Mesenchymal stem cell (in vitro differentiated cells and primary cell): ENCODE measurements at regions not wholly inside any gene's neighbourhood (a gene's known extent, or its start where the extent isn't known, plus 50 kb on each side); places are given as distances from the start of the nearest gene placed in this dataset.

ENCODE experiments used
- DNase-seq: peaks from one replicate; pipeline ENCODE4 v3.0.0-alpha.2; 2013
- H2AFZ ChIP-seq: one replicate; pipeline ENCODE4 v1.6.1; 2013; ENCODE audit warnings: low read depth, mild to moderate bottlenecking, control low read depth, inconsistent platforms, low read length, moderate library complexity
- H2AK5ac ChIP-seq: 2 replicates; pipeline ENCODE4 v1.6.1; 2013; ENCODE audit warnings: low read length, moderate library complexity, mild to moderate bottlenecking, inconsistent platforms; ENCODE audit not compliant: severe bottlenecking
- H2BK120ac ChIP-seq: one replicate; pipeline ENCODE4 v1.6.1; 2013; ENCODE audit warnings: low read depth, mild to moderate bottlenecking, inconsistent platforms, low read length, moderate library complexity
- H2BK12ac ChIP-seq, 2 experiments: one replicate each; pipeline ENCODE4 v1.6.1; 2013; ENCODE audit warnings: inconsistent platforms in 2 of 2, low read length in 2 of 2, mild to moderate bottlenecking in 2 of 2, moderate library complexity in 2 of 2, control low read depth in 1 of 2
- H2BK15ac ChIP-seq: one replicate; pipeline ENCODE4 v1.6.1; 2013; ENCODE audit warnings: mild to moderate bottlenecking, low read depth, inconsistent platforms; ENCODE audit not compliant: poor library complexity, severe bottlenecking
- H2BK5ac ChIP-seq: 2 replicates; pipeline ENCODE4 v1.6.1; 2013; ENCODE audit warnings: low read depth, mild to moderate bottlenecking, low read length, control low read depth, inconsistent platforms; ENCODE audit not compliant: poor library complexity, severe bottlenecking
- H3K14ac ChIP-seq, 2 experiments: one replicate each; pipeline ENCODE4 v1.6.1; 2013; ENCODE audit warnings: inconsistent platforms in 2 of 2, low read length in 2 of 2, control low read depth in 1 of 2, mild to moderate bottlenecking in 1 of 2, moderate library complexity in 1 of 2
- H3K18ac ChIP-seq, 2 experiments: one replicate each; pipeline ENCODE4 v1.6.1; 2013; ENCODE audit warnings: inconsistent platforms in 2 of 2, low read length in 2 of 2, control low read depth in 1 of 2, low read depth in 1 of 2, mild to moderate bottlenecking in 1 of 2
- H3K23ac ChIP-seq, 2 experiments: one replicate each; pipeline ENCODE4 v1.6.1; 2013; ENCODE audit warnings: inconsistent platforms in 2 of 2, low read length in 2 of 2, mild to moderate bottlenecking in 2 of 2, moderate library complexity in 2 of 2, control low read depth in 1 of 2
- H3K27ac ChIP-seq: 2 replicates; pipeline ENCODE4 v1.5.1; 2013; ENCODE audit warnings: mild to moderate bottlenecking, moderate library complexity, low read length, control low read depth, inconsistent platforms; ENCODE audit not compliant: poor library complexity, severe bottlenecking
- H3K27me3 ChIP-seq, 2 experiments: 2 replicates each; pipeline versions ENCODE4 v1.6.1 to v1.7.0; 2013; ENCODE audit warnings: low read length in 2 of 2, mild to moderate bottlenecking in 2 of 2, moderate library complexity in 2 of 2, control low read depth in 1 of 2, inconsistent platforms in 1 of 2; ENCODE audit not compliant: control insufficient read depth in 1 of 2, insufficient read depth in 1 of 2
- H3K36me3 ChIP-seq, 2 experiments: 2 replicates each; pipeline versions ENCODE4 v1.6.1 to v1.7.0; 2013; ENCODE audit warnings: low read length in 2 of 2, control low read depth in 1 of 2, inconsistent platforms in 1 of 2, low read depth in 1 of 2, mild to moderate bottlenecking in 1 of 2; ENCODE audit not compliant: insufficient read depth in 2 of 2, control insufficient read depth in 1 of 2
- H3K4ac ChIP-seq, 2 experiments: one replicate each; pipeline ENCODE4 v1.6.1; 2013; ENCODE audit warnings: inconsistent platforms in 2 of 2, low read length in 2 of 2, mild to moderate bottlenecking in 2 of 2, moderate library complexity in 2 of 2, control low read depth in 1 of 2, low read depth in 1 of 2
- H3K4me1 ChIP-seq: 2 replicates; pipeline ENCODE4 v1.6.1; 2013; ENCODE audit warnings: low read depth, low read length, control low read depth; ENCODE audit not compliant: control insufficient read depth, insufficient read depth
- H3K4me2 ChIP-seq: 2 replicates; pipeline ENCODE4 v1.6.1; 2013; ENCODE audit warnings: low read length, mild to moderate bottlenecking, inconsistent platforms; ENCODE audit not compliant: poor library complexity, severe bottlenecking
- H3K4me3 ChIP-seq, 2 experiments: 2 replicates each; pipeline versions ENCODE4 v1.5.1 to v1.7.0; 2013; ENCODE audit warnings: low read length in 2 of 2, mild to moderate bottlenecking in 2 of 2, control low read depth in 1 of 2, low read depth in 1 of 2; ENCODE audit not compliant: insufficient read depth in 1 of 2
- H3K79me1 ChIP-seq: replicated peaks from 2 replicates; pipeline ENCODE4 v1.6.1; 2013; ENCODE audit warnings: mild to moderate bottlenecking, control low read depth, low read length, inconsistent platforms; ENCODE audit not compliant: poor library complexity, severe bottlenecking
- H3K9ac ChIP-seq: 2 replicates; pipeline ENCODE4 v1.7.0; 2013; ENCODE audit warnings: mild to moderate bottlenecking, low read length, moderate library complexity
- H3K9me3 ChIP-seq: 2 replicates; pipeline ENCODE4 v1.7.0; 2013; ENCODE audit warnings: mild to moderate bottlenecking, low read length; ENCODE audit not compliant: control insufficient read depth
- H4K8ac ChIP-seq: one replicate; pipeline ENCODE4 v1.6.1; 2013; ENCODE audit warnings: inconsistent platforms, mild to moderate bottlenecking, low read length, moderate library complexity
- H4K91ac ChIP-seq: one replicate; pipeline ENCODE4 v1.6.1; 2013; ENCODE audit warnings: mild to moderate bottlenecking, low read length, inconsistent platforms
- WGBS: methylation state at CpG from one replicate; pipeline ENCODE4 v1.1.7; 2013; ENCODE audit warnings: mixed read lengths; 5-methylcytosine and 5-hydroxymethylcytosine counted together

DNA sequence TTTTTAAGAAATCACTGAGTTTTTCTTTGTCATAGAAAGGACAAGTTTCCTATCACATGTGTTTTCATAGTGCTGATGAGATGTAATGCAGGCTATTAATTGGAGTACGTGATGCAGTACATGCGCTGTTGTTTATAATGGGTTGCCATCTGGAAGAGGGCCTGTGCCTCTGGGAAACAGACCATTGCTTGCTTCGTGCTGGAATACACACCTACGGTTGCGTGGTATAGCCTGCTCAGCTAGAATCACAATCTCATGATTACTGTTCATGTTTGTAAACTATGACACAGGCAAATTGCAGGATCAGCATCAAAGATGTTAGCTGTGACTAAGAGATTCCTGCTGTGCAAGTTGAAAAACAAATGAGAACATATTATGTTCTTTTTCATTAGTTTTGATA lies 107.2 kb upstream of the STEAP1B start:
- Histone ChIP-seq H3K27me3 (no peaks in the 10 kb centered on the region), H3K14ac (peak overlapping the region in 1 of 2 experiments; percentile 86), H3K27ac (no peak overlapping the region), H3K4ac (no peak overlapping the region), H3K79me1 (no peaks in the 10 kb centered on the region), H3K18ac (peak overlapping the region in 1 of 2 experiments; percentile 74), H2BK120ac (no peak overlapping the region), H4K91ac (no peak overlapping the region), H3K36me3 (no peaks in the 10 kb centered on the region), H3K4me3 (no peak overlapping the region), H3K9ac (peak overlapping the region; percentile 40), H2BK5ac (no peak overlapping the region), H3K4me1 (peaks cover 2% of the 10 kb centered on the region), H2AK5ac (no peak overlapping the region), H4K8ac (no peak overlapping the region), H2BK15ac (no peak overlapping the region), H3K9me3 (no peaks in the 10 kb centered on the region), H2AFZ (no peak overlapping the region), H3K23ac (no peak overlapping the region), H3K4me2 (no peak overlapping the region), H2BK12ac (peak overlapping the region in 1 of 2 experiments; percentile 71)
- peak; percentile 72 for DNase-seq
- 89% methylated on average over 5 of the region's 5 CpGs for WGBS

DNA sequence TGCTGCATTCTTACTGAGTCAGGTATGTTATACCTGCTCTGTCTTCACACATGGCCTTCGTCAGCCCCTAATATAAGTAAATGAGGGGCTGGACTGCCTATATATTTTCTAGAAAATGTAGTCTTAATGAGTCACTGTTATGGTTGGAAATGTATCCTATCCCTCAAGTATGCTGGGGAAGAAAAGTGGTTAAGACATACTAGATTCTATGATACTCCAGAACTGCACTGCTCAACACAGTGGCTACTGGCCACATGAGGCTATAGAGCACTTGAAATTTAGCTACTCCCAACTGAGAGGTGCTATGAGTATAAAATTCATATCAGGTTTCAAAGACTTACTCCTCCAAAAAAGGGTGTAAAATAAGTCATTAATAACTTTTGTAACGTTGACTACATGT lies 104.3 kb upstream of the STEAP1B start:
- no CpG with 5 or more reads among the region's 2 CpGs for WGBS
- H4K8ac ChIP-seq: no peak overlapping the region
- H2BK12ac ChIP-seq: no peak overlapping the region
- no peak overlapping the region for H3K27ac ChIP-seq
- peaks cover 4% of the 10 kb centered on the region for H3K4me1 ChIP-seq
- no peaks in the 10 kb centered on the region for H3K27me3 ChIP-seq
- no peaks in the 10 kb centered on the region for H3K36me3 ChIP-seq
- no peak overlapping the region for H3K23ac ChIP-seq
- H2BK120ac ChIP-seq: no peak overlapping the region
- no peak overlapping the region for H2AK5ac ChIP-seq
- H3K9ac ChIP-seq: no peak overlapping the region
- no peak for DNase-seq
- no peaks in the 10 kb centered on the region for H3K9me3 ChIP-seq
- H2AFZ ChIP-seq: no peak overlapping the region
- H3K4ac ChIP-seq: no peak overlapping the region
- H3K4me2 ChIP-seq: no peak overlapping the region
- no peak overlapping the region for H2BK5ac ChIP-seq
- H3K4me3 ChIP-seq: no peak overlapping the region
- no peaks in the 10 kb centered on the region for H3K79me1 ChIP-seq
- H4K91ac ChIP-seq: no peak overlapping the region
- no peak overlapping the region for H3K14ac ChIP-seq
- H3K18ac ChIP-seq: no peak overlapping the region
- no peak overlapping the region for H2BK15ac ChIP-seq

DNA sequence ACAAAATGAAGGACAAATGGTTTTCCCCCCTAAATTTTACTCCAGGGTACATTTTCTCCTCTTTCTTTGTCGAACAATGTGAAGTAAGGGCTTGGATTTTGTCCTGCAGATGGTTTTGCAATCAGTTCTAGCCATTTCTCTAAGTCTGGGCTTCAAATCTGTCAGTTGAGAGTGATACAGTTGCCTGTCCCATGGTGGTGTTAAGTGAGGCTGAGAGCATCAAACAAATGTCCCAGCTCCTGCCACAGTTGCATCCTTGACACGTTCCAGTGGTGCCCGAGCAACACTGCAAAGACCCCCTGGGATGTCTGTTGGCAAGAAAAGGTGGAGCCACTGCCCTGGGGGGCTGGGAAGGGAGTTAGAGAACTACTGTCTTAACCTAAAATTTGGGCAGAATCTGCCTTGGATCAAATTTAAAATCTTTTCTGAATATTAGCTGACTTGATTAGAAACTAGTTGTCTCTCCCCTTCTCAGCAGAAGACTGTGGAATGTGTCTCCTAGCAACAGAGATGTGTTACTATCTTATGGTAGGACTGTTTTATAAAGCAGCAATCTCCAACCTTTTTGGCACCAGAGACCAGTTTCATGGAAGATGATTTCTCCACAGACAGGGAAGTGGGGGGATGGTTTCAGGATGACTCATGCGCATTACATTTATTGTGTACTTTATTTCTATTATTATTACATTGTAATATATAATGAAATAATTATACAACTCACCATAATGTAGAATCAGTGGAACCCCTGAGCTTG lies 102.0 kb upstream of the STEAP1B start:
- H2BK120ac ChIP-seq: no peak overlapping the region
- no peak overlapping the region for H4K91ac ChIP-seq
- H3K79me1 ChIP-seq: no peaks in the 10 kb centered on the region
- H3K14ac ChIP-seq: no peak overlapping the region
- peak overlapping the region; percentile 95 for H2BK15ac ChIP-seq
- no peak overlapping the region for H2AK5ac ChIP-seq
- peak overlapping the region in 1 of 2 experiments; percentile 5 for H3K18ac ChIP-seq
- no peak overlapping the region for H3K27ac ChIP-seq
- no peak overlapping the region for H2BK5ac ChIP-seq
- no peak overlapping the region for H3K4ac ChIP-seq
- no peak overlapping the region for H3K4me2 ChIP-seq
- no peak overlapping the region for H2AFZ ChIP-seq
- peak; percentile 69 for DNase-seq
- H3K4me3 ChIP-seq: no peak overlapping the region
- H3K27me3 ChIP-seq: no peaks in the 10 kb centered on the region
- WGBS: 52% methylated on average over 3 of the region's 4 CpGs
- H4K8ac ChIP-seq: peak overlapping the region; percentile 31
- H3K23ac ChIP-seq: no peak overlapping the region
- H3K36me3 ChIP-seq: no peaks in the 10 kb centered on the region
- H2BK12ac ChIP-seq: peak overlapping the region in 1 of 2 experiments; percentile 83
- H3K9me3 ChIP-seq: no peaks in the 10 kb centered on the region
- peak overlapping the region; percentile 71 for H3K9ac ChIP-seq
- peaks cover 2% of the 10 kb centered on the region for H3K4me1 ChIP-seq

DNA sequence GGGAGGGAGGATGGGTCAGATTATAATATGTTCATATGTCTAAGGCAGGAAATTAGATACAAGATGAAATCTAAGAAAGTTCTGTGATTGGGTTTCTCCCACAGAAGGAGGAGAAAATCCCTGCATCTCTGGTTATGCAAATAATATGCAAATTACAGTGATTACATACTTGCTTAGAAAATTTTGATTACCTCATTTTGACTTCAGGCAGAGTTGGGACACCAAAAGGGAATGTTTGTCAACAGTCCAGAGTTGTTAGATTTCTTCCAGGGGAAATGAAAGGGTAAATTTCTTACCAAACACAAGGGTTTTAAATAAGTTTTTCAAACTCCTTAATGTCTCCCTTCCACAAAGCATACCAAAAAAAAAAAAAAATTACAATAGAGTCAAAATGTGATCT lies 101.4 kb upstream of the STEAP1B start:
- H3K4me1 ChIP-seq: peaks cover 2% of the 10 kb centered on the region
- H3K9me3 ChIP-seq: no peaks in the 10 kb centered on the region
- peak overlapping the region; percentile 71 for H3K9ac ChIP-seq
- no peak overlapping the region for H3K14ac ChIP-seq
- H3K18ac ChIP-seq: no peak overlapping the region
- no peak overlapping the region for H3K4ac ChIP-seq
- H2BK120ac ChIP-seq: no peak overlapping the region
- no peak overlapping the region for H3K23ac ChIP-seq
- H2BK15ac ChIP-seq: no peak overlapping the region
- no peak overlapping the region for H3K27ac ChIP-seq
- H3K36me3 ChIP-seq: no peaks in the 10 kb centered on the region
- no peak overlapping the region for H4K91ac ChIP-seq
- no peaks in the 10 kb centered on the region for H3K79me1 ChIP-seq
- no peak overlapping the region for H2BK5ac ChIP-seq
- no peak overlapping the region for H4K8ac ChIP-seq
- H2AK5ac ChIP-seq: no peak overlapping the region
- no peaks in the 10 kb centered on the region for H3K27me3 ChIP-seq
- H2BK12ac ChIP-seq: no peak overlapping the region
- H2AFZ ChIP-seq: no peak overlapping the region
- H3K4me2 ChIP-seq: no peak overlapping the region
- no peak overlapping the region for H3K4me3 ChIP-seq
- peak; percentile 63 for DNase-seq
